NCI-H460 (cell line): ENCODE measurements at regions not wholly inside any gene's neighbourhood (a gene's known extent, or its start where the extent isn't known, plus 50 kb on each side); places are given as distances from the start of the nearest gene placed in this dataset.
"Not testable (repeated sequence)": the region's sequence is repeated elsewhere in the genome, so short reads cannot be mapped to it uniquely, and the experiment has no call there.

ENCODE experiments used
- DNase-seq: peaks from one replicate; pipeline ENCODE4 v3.0.0-alpha.2; 2016; ENCODE audit warnings: low read depth; ENCODE audit errors: extremely low read depth

DNA sequence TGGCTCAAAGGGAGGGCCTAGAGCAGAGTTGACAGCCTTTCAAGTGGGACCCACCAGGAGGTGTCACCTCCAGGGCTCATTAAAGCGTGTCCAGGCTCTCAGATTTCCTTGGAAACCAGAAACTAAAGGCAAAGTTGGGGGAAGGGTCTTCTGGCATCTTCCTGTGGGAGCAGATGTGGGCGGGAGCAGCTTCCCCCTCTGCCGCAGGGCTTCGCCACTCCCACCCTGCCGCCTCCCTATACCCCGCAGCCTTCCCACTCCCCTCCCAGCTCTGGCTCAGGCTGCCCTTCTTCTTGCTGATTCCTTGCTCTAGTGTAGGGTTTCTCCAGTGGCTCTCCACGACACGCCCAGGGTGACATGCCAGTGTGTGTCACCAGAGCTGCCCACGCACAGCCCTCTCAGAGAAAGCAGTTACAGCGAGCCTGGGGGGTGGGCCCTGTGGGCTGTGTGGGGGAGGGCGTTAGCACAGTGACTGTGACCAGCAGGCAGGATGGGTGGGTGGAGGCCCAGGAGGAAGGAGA lies 91.6 kb upstream of the LRPAP1 start:
- not testable (repeated sequence) for DNase-seq

DNA sequence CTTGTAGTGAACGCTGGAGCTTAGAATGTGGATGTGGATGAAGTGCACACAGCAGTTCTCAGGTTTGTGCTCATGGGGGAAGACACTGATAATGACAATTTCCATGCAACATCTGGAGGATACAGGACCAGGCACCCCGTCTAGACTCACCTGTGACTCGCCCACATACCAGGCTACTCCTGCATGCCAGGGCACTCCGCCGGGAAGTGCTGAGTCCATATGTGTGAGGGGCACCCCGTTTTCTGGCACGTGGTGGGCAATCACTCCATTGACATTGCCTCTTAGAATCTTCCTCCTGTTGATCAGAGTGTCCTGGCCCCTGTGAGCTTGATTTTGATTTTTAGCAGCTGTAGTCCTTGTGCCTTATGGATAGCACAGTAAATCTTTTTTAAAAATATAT lies 90.9 kb upstream of the LRPAP1 start:
- no peak for DNase-seq

DNA sequence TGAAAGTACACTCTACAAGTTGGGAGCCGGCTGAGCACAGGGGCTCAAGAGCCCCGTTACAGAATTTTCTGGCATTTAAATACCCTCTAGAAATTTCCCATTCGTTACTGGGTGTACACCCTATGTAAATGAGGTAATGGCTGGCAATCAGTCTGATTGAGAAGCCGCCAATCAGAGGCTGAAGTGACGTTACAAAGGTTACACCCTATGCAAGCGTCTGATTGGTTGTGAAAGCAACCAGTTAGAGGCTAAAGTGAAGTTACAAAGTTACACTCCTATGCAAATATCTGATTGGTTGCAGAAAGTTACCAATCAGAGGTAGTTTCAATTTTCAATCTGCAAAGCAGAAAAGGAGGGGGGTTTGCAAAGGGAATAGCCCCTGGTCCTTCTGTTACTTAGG lies 88.1 kb upstream of the LRPAP1 start:
- DNase-seq = peak; percentile 12

DNA sequence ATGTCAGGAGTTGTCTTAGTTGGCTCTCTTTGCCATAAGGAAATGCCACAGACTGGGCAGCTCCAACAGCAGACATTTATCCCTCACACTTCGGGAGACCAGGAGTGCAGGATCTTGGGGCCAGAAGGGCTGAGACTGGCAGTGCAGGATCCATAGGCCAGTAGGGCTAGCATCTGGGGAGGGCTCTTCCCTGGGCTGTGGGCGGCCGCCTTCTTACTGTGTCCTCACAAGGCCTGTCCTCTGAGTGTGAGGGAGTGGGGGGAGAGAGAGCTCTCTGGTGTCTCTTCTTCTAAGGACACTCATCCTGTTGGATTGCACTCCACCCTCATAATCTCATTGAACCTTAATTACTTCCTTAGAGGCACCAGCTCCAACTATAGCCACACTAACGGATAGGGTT lies 87.5 kb upstream of the LRPAP1 start:
- DNase-seq = not testable (repeated sequence)

DNA sequence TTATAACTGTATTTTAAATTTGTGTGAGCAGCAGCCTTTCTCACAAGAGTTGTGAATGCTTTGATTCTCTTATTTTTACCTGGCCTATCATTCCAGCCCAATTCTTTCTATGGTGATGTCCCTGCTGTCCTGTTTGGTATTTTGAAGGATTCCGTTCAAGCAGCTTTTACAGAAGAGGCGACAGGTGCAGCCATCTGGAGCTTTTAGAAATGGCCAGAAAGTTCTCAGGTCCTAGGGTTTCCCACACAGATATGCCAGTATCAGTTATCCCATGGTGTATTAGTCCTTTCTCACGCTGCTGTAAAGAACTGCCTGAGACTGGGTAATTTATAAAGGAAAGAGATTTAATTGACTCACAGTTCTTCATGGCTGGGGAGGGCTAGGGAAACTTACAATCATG lies 86.1 kb upstream of the LRPAP1 start:
- not testable (repeated sequence) for DNase-seq

DNA sequence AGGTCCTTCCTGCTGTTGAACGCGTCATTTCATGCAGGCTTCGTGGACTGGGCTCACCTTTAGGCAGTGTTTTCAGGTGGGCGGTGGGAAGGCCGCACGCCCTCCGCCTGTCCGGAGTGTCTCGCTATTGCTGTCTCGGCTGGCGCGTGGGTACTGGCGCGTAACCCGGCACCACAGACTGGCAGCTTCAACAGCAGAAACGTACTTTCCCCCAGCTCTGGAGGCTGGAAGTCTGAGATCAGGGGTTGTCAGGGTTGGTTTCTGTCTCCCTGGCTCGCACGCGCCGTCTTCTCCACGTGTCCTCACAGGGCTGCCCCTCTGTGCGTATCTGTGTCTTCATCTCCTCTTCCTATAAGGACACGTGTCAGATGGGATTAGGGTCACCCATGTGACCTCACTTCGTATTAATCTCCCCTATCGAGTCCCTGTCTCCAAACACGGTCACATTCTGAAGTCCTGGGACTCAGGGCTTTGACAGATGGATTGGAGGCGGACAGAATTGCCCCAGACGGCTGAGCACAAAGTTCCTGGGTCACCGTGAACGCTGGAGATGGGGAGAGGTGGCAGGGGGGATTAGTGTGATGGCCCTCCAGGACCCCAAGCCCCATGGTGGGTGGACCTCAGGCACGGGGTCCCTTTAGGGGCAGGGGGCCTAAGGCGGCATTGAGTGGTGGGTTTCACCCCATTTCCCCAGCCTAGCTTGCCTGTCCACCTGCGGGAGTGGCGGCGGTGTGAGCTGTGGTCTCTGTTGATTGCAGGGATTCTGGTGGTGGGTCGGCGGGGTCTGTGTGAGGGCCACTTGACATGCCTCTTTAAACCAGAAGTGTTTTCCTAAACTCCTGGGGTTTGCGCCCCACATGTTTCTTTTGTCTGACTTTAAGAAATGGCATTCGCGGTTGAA lies 83.4 kb upstream of the LRPAP1 start:
- DNase-seq = no peak

DNA sequence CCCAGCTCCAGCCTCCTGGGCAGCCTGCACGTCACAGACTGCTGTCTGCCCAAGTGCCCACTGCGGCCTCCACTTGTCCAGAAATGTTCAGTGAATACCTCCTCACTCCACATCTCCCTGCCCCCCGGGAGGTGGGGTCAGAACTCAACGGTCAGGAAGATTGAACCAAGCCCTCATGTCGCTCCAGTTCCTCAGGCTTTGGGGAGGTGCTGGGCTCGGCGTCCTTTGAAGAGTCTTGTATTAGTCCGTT lies 82.4 kb upstream of the LRPAP1 start:
- DNase-seq = no peak

DNA sequence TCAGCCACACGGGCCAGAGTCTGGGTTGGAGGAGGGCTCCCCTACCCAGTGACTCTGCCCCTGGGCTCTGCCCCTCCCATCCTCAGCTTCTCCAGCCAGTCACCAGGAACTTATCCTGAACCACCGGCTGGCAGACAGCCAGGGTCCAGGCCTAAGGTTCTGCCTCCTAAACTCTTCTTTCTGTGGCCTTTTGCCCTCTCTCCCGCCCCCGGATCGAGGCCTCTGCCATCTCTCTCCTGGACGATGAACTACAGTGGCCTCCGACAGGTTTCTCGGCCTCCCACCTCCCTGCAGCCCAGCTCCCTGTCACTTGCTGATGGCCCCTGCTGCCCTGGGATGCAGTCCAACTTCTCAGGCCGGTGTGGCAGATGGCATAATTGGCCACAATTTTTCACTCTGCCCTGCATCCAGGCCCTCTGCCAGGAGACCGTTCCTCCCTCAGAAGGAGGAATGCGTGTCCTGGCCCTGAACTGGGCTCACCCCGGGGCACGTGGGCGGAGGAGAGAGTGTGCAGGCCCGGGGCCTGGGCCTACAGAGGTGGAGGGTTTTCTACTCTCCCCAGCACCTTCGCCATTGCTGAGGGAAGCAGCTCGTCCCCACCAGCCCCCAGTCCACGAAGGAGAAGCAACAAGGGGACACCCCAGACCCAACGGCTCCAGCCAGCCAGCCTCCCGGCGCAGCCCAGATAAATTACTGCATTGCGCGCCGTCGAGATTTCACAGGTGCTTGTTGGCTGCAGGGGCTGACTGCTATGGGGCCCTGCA lies 81.9 kb upstream of the LRPAP1 start:
- no peak for DNase-seq

DNA sequence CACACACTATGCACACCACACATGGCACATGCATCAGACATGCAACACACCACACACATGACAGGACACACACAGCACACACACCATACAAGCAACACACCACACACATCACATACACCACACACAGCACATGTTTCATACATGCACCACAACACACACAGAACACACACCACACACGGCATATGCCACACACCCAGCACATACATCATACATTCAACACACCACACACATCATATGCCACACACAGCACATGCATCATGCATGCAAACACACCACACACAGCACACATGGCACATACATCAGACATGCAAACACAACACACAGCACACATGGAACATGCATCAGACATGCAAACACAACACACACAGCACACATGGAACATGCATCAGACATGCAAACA lies 80.7 kb upstream of the LRPAP1 start:
- DNase-seq = no peak

DNA sequence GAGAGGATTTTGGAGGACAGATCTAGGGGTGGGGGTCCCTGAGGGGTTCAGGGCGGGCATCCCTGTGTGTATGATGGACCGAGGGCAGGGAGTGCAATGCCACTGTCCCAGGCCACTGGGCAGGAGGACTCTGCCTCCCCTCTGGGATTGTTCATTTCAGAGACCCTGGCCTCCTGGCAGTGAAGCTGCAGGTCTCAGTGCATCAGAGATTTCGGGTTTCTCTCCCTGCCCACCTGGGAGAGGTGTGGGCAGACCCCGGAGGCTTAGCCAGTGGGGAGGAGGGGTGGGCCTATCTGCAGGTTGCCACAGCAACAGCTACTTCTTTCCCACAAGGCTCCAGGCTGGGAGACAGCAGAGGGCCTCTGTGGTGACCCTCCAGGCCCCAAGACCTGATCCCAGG lies 80.1 kb upstream of the LRPAP1 start:
- DNase-seq = no peak

DNA sequence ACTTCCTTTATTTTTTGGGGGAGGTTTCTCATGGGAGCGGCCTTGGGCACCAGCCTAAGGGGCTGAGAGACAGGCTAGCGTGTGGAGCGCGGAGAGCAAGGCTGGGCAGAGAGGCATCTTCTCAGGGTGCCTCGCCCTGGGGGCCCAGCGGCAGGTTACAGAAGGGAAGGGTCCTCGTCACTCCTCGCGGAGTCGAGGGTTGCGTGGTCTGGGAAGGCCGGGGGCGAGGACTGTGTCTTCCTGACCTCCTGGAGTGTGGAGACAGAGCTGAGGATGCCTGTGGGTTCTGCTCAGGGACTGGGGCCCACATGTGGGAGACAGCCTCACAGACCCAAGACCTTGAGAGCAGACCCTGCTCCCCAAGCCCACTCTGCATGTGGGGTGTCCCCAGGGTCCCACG lies 79.6 kb upstream of the LRPAP1 start:
- DNase-seq = no peak

DNA sequence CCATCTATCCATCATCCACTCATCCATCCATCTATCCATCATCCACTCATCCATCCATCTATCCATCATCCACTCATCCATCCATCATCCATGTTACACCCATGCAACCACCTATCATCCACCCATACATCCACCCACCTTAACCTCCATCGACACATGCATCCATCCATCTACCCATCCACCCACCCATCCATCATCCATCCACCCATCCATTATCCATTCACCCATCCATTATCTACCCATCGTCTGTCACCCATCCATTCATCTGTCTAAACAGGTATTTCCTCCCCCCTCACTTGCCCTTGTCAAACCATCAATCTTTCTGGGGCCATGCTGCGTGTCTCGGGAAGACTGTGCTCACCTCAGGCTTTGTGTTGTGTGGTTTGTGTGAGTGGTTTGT lies 78.6 kb upstream of the LRPAP1 start:
- DNase-seq = not testable (repeated sequence)

DNA sequence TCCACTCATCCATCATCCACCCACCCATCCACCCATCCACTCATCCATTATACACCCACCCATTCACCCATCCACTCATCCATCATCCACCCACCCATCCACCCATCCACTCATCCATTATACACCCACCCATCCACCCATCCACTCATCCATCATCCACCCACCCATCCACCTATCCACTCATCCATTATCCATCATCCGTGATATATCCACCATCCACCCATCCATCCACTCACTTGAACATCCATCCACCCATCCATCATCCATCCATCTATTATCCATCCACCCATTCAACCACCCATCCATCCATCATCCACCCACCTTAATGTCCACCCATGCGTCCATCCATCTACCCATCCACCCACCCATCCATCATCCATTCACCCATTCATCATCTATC lies 77.7 kb upstream of the LRPAP1 start:
- not testable (repeated sequence) for DNase-seq

DNA sequence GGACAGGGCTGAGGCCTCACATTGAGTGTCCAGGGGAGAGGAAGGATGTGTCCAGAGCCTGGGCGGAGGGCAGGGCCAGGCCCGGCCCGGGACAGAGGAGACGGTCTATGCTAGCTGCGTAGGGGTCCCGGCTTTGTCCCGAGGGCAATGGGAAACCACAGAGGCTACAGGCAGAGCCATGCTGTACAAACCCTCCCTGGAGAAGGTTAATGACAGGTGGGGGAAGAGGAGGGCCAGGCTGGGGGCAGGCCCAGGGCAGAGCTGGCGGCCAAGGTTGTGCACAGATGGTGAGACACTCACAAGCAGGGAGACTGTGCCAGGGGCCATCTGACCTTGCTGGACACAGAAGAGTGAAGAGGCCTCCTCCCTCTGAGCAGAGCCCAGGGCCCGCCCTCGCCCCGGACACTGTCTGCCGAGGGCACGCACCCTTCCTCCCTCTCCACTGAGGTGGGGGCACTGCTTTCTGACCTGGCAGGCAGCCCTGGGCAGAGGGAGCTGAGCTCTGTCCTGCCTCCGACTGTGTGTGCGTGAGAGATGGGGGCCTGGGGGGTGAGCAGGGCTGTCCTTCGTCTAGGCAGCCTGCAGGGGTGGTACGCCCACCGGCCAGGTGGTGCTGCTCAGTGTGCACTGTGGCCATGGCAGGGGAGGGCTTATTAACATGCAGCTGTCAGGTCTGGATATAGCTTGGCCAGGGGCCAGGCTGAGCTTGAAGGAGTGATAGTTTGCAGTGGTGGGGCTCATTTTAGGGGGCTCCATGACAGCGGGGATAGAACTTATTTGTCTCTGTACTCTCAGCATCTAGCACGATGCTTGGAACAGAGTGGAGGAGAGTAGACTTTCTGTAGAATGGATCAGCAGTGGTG lies 75.7 kb upstream of the LRPAP1 start:
- no peak for DNase-seq

DNA sequence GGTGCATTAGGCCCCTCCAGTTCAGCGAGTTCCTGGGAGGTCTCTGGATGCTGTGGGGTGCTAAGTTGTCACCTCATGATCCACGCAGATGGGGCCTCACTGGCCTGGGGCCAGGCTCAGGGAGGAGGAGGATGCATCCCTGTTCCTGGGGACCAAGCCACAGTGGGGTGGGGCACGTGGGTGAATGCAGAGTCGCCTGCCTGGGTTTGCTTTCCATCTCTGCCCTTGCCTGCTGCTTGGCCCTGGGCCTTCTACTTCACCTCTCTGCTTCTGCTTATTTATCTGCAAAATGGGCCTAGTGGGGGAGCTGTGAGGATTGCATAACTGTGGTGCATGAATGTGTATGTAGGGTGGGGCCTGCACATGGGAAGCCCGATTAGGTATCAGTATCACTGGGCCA lies 74.6 kb upstream of the LRPAP1 start:
- not testable (repeated sequence) for DNase-seq

DNA sequence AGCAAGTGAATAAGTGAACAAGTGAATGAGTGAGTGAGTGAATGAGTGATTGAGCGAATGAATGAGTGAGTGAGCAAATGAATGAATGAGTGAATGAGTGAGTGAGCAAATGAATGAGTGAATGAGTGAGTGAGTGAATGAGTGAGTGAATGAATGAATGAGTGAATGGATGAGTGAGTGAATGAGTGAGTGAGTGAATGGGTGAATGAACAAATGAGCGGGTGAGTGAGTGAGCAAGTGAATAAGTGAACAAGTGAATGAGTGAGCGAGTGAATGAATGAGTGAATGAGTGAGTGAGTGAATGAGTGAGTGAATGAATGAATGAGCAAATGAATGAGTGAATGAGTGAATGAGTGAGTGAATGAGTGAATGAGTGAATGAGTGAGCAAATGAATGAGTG lies 74.0 kb upstream of the LRPAP1 start:
- not testable (repeated sequence) for DNase-seq

DNA sequence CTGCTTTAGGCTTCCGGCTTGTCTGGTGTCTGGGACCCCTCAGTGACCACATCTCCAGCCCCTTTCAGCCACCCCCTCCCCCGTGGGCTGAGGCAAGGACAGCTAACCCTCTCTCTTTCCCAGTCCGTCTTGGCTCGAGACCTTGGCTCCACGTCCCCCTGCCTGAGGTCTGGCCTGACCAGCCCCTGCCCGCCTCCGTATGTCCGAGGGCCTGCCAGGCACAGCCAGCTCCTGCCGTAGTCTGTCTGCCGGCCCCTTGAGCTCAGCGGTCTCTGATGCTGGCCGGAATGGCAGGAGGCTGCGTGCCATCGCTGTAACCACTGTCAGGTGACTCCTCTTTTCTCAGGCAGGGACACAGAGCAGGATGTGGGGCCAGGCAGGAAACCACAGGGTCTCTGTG lies 73.3 kb upstream of the LRPAP1 start:
- DNase-seq = no peak

DNA sequence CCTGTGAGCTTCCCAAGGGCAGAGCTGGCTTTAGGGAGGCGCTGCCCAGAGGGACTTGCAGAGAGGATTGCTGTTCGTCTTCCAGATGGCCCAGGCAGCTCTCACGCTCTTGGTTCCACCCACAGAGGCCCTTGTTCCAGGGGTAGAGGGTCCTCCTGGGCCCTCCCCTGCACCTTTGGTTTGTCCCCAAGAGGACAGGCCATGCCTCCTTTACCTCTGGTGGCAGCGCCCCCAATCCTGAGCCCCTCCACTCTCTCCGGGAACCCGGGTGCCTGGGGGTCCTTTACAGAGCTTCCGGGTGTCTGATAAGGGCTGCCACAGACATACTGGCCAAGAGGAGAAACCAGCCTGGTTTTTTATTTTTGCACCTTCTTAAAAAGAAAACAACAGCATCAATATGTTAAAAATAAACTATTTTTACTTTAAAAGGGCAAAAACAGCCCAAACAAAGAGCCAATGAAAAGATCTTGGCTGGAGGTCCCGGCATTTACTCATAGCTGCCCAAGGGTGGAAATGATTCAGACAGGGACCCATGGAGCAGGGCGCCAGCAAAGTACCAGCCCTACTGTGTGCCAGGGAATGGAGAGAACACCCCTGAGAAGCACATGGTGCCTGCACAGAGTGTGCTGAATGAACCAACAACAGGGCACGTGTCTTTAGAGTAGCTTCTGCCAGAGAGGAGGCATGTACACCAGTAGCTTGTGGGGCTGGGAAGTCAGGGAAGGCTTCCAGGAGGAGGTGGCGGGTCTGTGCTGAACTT lies 70.8 kb upstream of the LRPAP1 start:
- not testable (repeated sequence) for DNase-seq

DNA sequence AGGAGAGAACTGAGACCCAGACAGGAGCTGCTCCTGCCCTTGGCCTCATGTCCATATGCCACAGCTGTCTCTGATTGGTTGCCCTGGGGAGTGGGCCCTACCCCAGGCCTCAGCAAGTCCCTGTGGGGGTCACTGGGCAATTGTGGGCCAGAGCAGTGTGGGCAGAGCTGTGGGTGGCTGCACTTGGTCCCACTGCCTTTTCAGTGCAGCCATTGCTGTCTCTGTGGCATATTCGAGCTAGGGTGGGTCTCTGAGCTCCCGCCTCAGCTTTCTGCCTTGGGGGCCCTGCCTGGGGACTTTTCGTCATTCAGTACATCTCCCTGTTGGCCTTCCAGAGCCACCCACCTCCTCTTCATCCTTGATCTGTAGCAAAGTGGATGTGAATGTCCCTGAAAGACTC lies 69.8 kb upstream of the LRPAP1 start:
- no peak for DNase-seq

DNA sequence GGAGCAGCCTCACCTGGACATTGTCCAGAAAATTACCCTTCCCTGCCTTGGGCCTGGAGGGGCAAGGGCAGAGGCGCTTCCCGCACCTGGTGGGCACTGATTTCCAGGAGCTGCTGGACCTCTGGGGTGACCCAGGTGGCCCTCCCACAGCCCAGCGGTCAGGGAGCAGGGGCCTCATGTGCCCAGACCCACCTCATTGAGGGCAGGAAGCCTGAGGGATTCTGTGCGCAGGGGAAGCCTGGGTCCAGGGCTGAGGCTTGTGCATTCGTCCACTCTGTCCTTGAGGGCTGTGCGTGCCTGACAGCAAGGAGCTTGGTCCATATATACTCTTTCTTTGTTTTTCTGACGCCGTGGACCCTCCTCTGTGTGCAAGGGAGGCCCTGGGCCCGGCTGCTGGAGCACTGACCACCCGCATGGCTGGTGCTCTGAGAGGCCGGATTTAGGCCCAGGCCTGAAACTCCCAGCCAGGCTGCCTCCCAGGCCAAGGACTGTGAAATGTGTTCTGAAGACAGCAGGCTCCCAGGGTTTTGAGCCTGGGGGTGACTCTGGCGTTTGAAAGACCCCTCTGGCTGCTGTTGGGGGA lies 69.0 kb upstream of the LRPAP1 start:
- not testable (repeated sequence) for DNase-seq
